GM23248 (cell line): ENCODE measurements at regions not wholly inside any gene's neighbourhood (a gene's known extent, or its start where the extent isn't known, plus 50 kb on each side); places are given as distances from the start of the nearest gene placed in this dataset.

Experiments
- EZH2 ChIP-seq: fragments of 200-600 bp; sonication (generic); IDR thresholded peaks from 2 replicates; pipeline ENCODE4 v1.6.1; 2018; ENCODE audit warnings: antibody characterized with exemption, mild to moderate bottlenecking; ENCODE audit not compliant: insufficient read depth, poor library complexity, severe bottlenecking
- EZH2phosphoT487 ChIP-seq: fragments of 200-600 bp; sonication (generic); IDR thresholded peaks from 2 replicates; pipeline ENCODE4 v1.6.1; 2018; ENCODE audit warnings: antibody characterized with exemption, moderate library complexity, mild to moderate bottlenecking, low read depth; ENCODE audit not compliant: insufficient read depth

GRCh38 chr20:56839786-56840185, 210.7 kb downstream of the TFAP2C start:
- TF ChIP-seq EZH2 = no peak
- TF ChIP-seq EZH2phosphoT487 = no peak
